GM23338 (cell line): ENCODE measurements at regions not wholly inside any gene's neighbourhood (a gene's known extent, or its start where the extent isn't known, plus 50 kb on each side); places are given as distances from the start of the nearest gene placed in this dataset.

Source experiments
- ATAC-seq: fragments of 200-7000 bp; cut with Tn5 transposase; 3 replicates; pipeline ENCODE4 v1.9.1; 2020
- DNase-seq: peaks from one replicate; pipeline ENCODE4 v3.0.0-alpha.2; 2015; ENCODE audit warnings: low spot score
- H2AFZ ChIP-seq: fragments of 200-600 bp; sonication (generic); 2 replicates; pipeline ENCODE4 v1.8.0; 2016; ENCODE audit warnings: antibody characterized with exemption, mild to moderate bottlenecking, moderate library complexity
- H3F3A ChIP-seq: fragments of 200-600 bp; sonication (generic); replicated peaks from 2 replicates; pipeline ENCODE4 v1.8.0; 2017; ENCODE audit warnings: antibody characterized with exemption, mixed run types, low read depth
- H3K27ac ChIP-seq: fragments of 200-600 bp; sonication (generic); 2 replicates; pipeline ENCODE4 v1.6.1; 2016; ENCODE audit warnings: low read depth
- H3K27me3 ChIP-seq: fragments of 200-600 bp; sonication (generic); 2 replicates; pipeline ENCODE4 v1.8.0; 2016; ENCODE audit warnings: mild to moderate bottlenecking, mixed run types, moderate library complexity; ENCODE audit not compliant: insufficient read depth
- H3K36me3 ChIP-seq: fragments of 200-600 bp; sonication (generic); 2 replicates; pipeline ENCODE4 v1.8.0; 2016; ENCODE audit warnings: mild to moderate bottlenecking; ENCODE audit not compliant: insufficient read depth
- H3K4me1 ChIP-seq: fragments of 200-600 bp; sonication (generic); 2 replicates; pipeline ENCODE4 v1.8.0; 2016; ENCODE audit warnings: mild to moderate bottlenecking, moderate library complexity; ENCODE audit not compliant: insufficient read depth
- H3K4me2 ChIP-seq: fragments of 200-600 bp; sonication (generic); 2 replicates; pipeline ENCODE4 v1.7.1; 2017; ENCODE audit warnings: mixed run types
- H3K4me3 ChIP-seq: fragments of 200-600 bp; sonication (generic); 2 replicates; pipeline ENCODE4 v1.6.1; 2016; ENCODE audit warnings: mixed run types
- H3K79me2 ChIP-seq: fragments of 200-600 bp; sonication (generic); replicated peaks from 2 replicates; pipeline ENCODE4 v1.8.0; 2017; ENCODE audit warnings: mild to moderate bottlenecking; ENCODE audit not compliant: insufficient read depth
- H3K9me2 ChIP-seq: fragments of 200-600 bp; sonication (generic); 2 replicates; pipeline ENCODE4 v1.8.0; 2017; ENCODE audit not compliant: insufficient read depth
- H4K20me1 ChIP-seq: fragments of 200-600 bp; sonication (generic); replicated peaks from 2 replicates; pipeline ENCODE4 v1.8.0; 2017; ENCODE audit warnings: mild to moderate bottlenecking; ENCODE audit not compliant: insufficient read depth
- H3K27ac Mint-ChIP-seq: 2 replicates; pipeline ENCODE4 v1.8.0; 2020; ENCODE audit warnings: inconsistent platforms, mild to moderate bottlenecking, moderate library complexity, mixed read lengths
- H3K27me3 Mint-ChIP-seq: 3 replicates; pipeline ENCODE4 v1.8.0; 2022; ENCODE audit warnings: low read depth, mild to moderate bottlenecking, moderate library complexity, mixed read lengths, inconsistent platforms; ENCODE audit not compliant: insufficient read depth, poor library complexity
- H3K36me3 Mint-ChIP-seq: 3 replicates; pipeline ENCODE4 v1.8.0; 2021; ENCODE audit warnings: low read depth, mild to moderate bottlenecking, inconsistent platforms, moderate library complexity, mixed read lengths
- H3K4me1 Mint-ChIP-seq: 3 replicates; pipeline ENCODE4 v1.8.0; 2020; ENCODE audit warnings: mild to moderate bottlenecking, inconsistent platforms, mixed read lengths
- H3K4me3 Mint-ChIP-seq: 3 replicates; pipeline ENCODE4 v1.8.0; 2021; ENCODE audit warnings: moderate library complexity, mild to moderate bottlenecking, inconsistent platforms, mixed read lengths
- H3K9me3 Mint-ChIP-seq: 3 replicates; pipeline ENCODE4 v1.8.0; 2020; ENCODE audit warnings: moderate library complexity, mild to moderate bottlenecking, inconsistent platforms, mixed read lengths
- CREB1 ChIP-seq: fragments of 250-450 bp; sonication (Bioruptor Pico); IDR thresholded peaks from 2 replicates; pipeline ENCODE4 v1.5.0; 2020; ENCODE audit warnings: low read depth, mild to moderate bottlenecking, moderate library complexity
- EZH2 ChIP-seq: fragments of 200-600 bp; sonication (generic); IDR thresholded peaks from one replicate; pipeline ENCODE4 v1.8.0; 2017; ENCODE audit warnings: antibody characterized with exemption, mild to moderate bottlenecking, low read depth; ENCODE audit not compliant: unreplicated experiment
- EZH2phosphoT487 ChIP-seq: fragments of 200-600 bp; sonication (generic); IDR thresholded peaks from one replicate; pipeline ENCODE4 v1.8.1; 2018; ENCODE audit warnings: antibody characterized with exemption; ENCODE audit not compliant: unreplicated experiment
- JUNB ChIP-seq: IDR thresholded peaks from one replicate; pipeline ENCODE4 v1.6.1; 2016; ENCODE audit warnings: antibody characterized with exemption; ENCODE audit not compliant: unreplicated experiment
- NANOG ChIP-seq: IDR thresholded peaks from 2 replicates; pipeline ENCODE4 v1.6.1; 2016; ENCODE audit warnings: antibody characterized with exemption, borderline replicate concordance
- POLR2AphosphoS5 ChIP-seq: IDR thresholded peaks from 2 replicates; pipeline ENCODE4 v1.6.1; 2016; ENCODE audit warnings: antibody characterized with exemption, low read depth
- STAT1 ChIP-seq: IDR thresholded peaks from one replicate; pipeline ENCODE4 v1.6.1; 2016; ENCODE audit warnings: antibody characterized with exemption; ENCODE audit not compliant: unreplicated experiment
- ZNF114 ChIP-seq: fragments of 250-450 bp; sonication (Bioruptor Pico); IDR thresholded peaks from 2 replicates; pipeline ENCODE4 v1.5.0; 2020; ENCODE audit warnings: mild to moderate bottlenecking, moderate library complexity
- ZNF331 ChIP-seq: fragments of 250-450 bp; sonication (Bioruptor Pico); IDR thresholded peaks from 2 replicates; pipeline ENCODE4 v1.5.0; 2020; ENCODE audit warnings: low read depth, mild to moderate bottlenecking, moderate library complexity
- TF ChIP-seq, protein P1 (sequence below): fragments of 250-450 bp; sonication (Bioruptor Pico); IDR thresholded peaks from 2 replicates; pipeline ENCODE4 v1.5.0; 2020; ENCODE audit warnings: mild to moderate bottlenecking, moderate library complexity
- TF ChIP-seq, protein P2 (sequence below): IDR thresholded peaks from one replicate; pipeline ENCODE4 v1.6.1; 2018; ENCODE audit warnings: antibody characterized with exemption; ENCODE audit not compliant: unreplicated experiment
- TF ChIP-seq, protein P3 (sequence below): IDR thresholded peaks from 2 replicates; pipeline ENCODE4 v1.6.1; 2016; ENCODE audit warnings: antibody characterized with exemption
- TF ChIP-seq, protein P4 (sequence below), 2 experiments: fragments of 200-600 bp in 1 of 2; sonication (generic) in 1 of 2; conservative IDR thresholded peaks; 2 replicates each; pipeline versions ENCODE4 v1.5.1 to v1.6.1; 2016 to 2017; ENCODE audit warnings: antibody characterized with exemption in 2 of 2, low read depth in 2 of 2, mild to moderate bottlenecking in 2 of 2, moderate library complexity in 1 of 2

DNA sequence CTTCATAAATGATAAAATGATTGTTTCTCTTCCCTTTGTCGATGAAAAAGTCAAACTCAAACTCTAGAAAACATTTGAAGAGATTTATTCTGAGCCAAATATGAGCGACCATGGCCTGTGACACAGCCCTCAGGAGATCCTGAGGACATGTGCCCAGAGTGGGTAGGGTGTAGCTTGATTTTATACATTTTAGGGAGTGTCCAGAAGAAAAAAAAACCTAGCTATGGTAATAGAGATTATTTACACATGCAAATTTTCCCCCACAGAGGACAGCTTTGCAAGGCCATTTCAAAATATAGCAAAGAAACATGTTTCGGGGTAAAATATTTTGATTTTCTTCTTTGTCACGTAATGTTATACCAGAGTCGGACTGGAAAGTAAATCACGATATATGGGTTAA is 92.4 kb upstream of the TRIB2 start:
- H3K4me1 ChIP-seq: peaks cover 21% of the 10 kb centered on the region
- H3K79me2 ChIP-seq: no peaks in the 10 kb centered on the region
- Mint-ChIP-seq H3K9me3 (peaks cover 24% of the 10 kb centered on the region), H3K36me3 (peaks cover 20% of the 10 kb centered on the region), H3K27ac (no peak overlapping the region), H3K4me1 (peaks cover 32% of the 10 kb centered on the region), H3K27me3 (peaks cover 6% of the 10 kb centered on the region), H3K4me3 (no peak overlapping the region)
- H3K4me2 ChIP-seq: 0 out of 2 replicates have a peak overlapping the region, but pooled peaks have one; percentile 23
- H3K9me2 ChIP-seq: peaks cover 5% of the 10 kb centered on the region; the same call in 1 of the 2 replicates
- DNase-seq (no peak), ATAC-seq (no peak)
- H4K20me1 ChIP-seq: no peaks in the 10 kb centered on the region
- H3K27ac ChIP-seq: peak overlapping the region; percentile 34
- no peak overlapping the region for H3K4me3 ChIP-seq
- H2AFZ ChIP-seq: no peak overlapping the region
- no peak for TF ChIP-seq NANOG
- TF ChIP-seq, protein P1, sequence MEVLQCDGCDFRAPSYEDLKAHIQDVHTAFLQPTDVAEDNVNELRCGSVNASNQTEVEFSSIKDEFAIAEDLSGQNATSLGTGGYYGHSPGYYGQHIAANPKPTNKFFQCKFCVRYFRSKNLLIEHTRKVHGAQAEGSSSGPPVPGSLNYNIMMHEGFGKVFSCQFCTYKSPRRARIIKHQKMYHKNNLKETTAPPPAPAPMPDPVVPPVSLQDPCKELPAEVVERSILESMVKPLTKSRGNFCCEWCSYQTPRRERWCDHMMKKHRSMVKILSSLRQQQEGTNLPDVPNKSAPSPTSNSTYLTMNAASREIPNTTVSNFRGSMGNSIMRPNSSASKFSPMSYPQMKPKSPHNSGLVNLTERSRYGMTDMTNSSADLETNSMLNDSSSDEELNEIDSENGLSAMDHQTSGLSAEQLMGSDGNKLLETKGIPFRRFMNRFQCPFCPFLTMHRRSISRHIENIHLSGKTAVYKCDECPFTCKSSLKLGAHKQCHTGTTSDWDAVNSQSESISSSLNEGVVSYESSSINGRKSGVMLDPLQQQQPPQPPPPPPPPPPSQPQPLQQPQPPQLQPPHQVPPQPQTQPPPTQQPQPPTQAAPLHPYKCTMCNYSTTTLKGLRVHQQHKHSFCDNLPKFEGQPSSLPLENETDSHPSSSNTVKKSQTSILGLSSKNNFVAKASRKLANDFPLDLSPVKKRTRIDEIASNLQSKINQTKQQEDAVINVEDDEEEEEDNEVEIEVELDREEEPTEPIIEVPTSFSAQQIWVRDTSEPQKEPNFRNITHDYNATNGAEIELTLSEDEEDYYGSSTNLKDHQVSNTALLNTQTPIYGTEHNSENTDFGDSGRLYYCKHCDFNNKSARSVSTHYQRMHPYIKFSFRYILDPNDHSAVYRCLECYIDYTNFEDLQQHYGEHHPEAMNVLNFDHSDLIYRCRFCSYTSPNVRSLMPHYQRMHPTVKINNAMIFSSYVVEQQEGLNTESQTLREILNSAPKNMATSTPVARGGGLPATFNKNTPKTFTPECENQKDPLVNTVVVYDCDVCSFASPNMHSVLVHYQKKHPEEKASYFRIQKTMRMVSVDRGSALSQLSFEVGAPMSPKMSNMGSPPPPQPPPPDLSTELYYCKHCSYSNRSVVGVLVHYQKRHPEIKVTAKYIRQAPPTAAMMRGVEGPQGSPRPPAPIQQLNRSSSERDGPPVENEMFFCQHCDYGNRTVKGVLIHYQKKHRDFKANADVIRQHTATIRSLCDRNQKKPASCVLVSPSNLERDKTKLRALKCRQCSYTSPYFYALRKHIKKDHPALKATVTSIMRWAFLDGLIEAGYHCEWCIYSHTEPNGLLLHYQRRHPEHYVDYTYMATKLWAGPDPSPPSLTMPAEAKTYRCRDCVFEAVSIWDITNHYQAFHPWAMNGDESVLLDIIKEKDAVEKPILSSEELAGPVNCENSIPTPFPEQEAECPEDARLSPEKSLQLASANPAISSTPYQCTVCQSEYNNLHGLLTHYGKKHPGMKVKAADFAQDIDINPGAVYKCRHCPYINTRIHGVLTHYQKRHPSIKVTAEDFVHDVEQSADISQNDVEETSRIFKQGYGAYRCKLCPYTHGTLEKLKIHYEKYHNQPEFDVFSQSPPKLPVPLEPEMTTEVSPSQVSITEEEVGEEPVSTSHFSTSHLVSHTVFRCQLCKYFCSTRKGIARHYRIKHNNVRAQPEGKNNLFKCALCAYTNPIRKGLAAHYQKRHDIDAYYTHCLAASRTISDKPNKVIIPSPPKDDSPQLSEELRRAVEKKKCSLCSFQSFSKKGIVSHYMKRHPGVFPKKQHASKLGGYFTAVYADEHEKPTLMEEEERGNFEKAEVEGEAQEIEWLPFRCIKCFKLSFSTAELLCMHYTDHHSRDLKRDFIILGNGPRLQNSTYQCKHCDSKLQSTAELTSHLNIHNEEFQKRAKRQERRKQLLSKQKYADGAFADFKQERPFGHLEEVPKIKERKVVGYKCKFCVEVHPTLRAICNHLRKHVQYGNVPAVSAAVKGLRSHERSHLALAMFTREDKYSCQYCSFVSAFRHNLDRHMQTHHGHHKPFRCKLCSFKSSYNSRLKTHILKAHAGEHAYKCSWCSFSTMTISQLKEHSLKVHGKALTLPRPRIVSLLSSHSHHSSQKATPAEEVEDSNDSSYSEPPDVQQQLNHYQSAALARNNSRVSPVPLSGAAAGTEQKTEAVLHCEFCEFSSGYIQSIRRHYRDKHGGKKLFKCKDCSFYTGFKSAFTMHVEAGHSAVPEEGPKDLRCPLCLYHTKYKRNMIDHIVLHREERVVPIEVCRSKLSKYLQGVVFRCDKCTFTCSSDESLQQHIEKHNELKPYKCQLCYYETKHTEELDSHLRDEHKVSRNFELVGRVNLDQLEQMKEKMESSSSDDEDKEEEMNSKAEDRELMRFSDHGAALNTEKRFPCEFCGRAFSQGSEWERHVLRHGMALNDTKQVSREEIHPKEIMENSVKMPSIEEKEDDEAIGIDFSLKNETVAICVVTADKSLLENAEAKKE (CRISPR knock-in tag): no peak
- no peak for TF ChIP-seq POLR2AphosphoS5
- no peak for TF ChIP-seq JUNB
- no peak for TF ChIP-seq CREB1 (CRISPR knock-in tag)
- no peak for TF ChIP-seq ZNF331 (CRISPR knock-in tag)
- TF ChIP-seq, protein P2, sequence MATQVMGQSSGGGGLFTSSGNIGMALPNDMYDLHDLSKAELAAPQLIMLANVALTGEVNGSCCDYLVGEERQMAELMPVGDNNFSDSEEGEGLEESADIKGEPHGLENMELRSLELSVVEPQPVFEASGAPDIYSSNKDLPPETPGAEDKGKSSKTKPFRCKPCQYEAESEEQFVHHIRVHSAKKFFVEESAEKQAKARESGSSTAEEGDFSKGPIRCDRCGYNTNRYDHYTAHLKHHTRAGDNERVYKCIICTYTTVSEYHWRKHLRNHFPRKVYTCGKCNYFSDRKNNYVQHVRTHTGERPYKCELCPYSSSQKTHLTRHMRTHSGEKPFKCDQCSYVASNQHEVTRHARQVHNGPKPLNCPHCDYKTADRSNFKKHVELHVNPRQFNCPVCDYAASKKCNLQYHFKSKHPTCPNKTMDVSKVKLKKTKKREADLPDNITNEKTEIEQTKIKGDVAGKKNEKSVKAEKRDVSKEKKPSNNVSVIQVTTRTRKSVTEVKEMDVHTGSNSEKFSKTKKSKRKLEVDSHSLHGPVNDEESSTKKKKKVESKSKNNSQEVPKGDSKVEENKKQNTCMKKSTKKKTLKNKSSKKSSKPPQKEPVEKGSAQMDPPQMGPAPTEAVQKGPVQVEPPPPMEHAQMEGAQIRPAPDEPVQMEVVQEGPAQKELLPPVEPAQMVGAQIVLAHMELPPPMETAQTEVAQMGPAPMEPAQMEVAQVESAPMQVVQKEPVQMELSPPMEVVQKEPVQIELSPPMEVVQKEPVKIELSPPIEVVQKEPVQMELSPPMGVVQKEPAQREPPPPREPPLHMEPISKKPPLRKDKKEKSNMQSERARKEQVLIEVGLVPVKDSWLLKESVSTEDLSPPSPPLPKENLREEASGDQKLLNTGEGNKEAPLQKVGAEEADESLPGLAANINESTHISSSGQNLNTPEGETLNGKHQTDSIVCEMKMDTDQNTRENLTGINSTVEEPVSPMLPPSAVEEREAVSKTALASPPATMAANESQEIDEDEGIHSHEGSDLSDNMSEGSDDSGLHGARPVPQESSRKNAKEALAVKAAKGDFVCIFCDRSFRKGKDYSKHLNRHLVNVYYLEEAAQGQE: no peak
- no peak for TF ChIP-seq EZH2
- TF ChIP-seq, protein P3, sequence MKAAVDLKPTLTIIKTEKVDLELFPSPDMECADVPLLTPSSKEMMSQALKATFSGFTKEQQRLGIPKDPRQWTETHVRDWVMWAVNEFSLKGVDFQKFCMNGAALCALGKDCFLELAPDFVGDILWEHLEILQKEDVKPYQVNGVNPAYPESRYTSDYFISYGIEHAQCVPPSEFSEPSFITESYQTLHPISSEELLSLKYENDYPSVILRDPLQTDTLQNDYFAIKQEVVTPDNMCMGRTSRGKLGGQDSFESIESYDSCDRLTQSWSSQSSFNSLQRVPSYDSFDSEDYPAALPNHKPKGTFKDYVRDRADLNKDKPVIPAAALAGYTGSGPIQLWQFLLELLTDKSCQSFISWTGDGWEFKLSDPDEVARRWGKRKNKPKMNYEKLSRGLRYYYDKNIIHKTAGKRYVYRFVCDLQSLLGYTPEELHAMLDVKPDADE: no peak
- no peak for TF ChIP-seq EZH2phosphoT487
- no peak for TF ChIP-seq STAT1
- TF ChIP-seq ZNF114: no peak
- TF ChIP-seq, protein P4, sequence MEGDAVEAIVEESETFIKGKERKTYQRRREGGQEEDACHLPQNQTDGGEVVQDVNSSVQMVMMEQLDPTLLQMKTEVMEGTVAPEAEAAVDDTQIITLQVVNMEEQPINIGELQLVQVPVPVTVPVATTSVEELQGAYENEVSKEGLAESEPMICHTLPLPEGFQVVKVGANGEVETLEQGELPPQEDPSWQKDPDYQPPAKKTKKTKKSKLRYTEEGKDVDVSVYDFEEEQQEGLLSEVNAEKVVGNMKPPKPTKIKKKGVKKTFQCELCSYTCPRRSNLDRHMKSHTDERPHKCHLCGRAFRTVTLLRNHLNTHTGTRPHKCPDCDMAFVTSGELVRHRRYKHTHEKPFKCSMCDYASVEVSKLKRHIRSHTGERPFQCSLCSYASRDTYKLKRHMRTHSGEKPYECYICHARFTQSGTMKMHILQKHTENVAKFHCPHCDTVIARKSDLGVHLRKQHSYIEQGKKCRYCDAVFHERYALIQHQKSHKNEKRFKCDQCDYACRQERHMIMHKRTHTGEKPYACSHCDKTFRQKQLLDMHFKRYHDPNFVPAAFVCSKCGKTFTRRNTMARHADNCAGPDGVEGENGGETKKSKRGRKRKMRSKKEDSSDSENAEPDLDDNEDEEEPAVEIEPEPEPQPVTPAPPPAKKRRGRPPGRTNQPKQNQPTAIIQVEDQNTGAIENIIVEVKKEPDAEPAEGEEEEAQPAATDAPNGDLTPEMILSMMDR (conservative IDR thresholded peaks at IDR 0.05; ENCODE audit: low read depth in 2 of 2): no peak
- no peaks in the 10 kb centered on the region for H3K27me3 ChIP-seq
- H3K36me3 ChIP-seq: no peaks in the 10 kb centered on the region
- H3F3A ChIP-seq: 0 out of 2 replicates have a peak, but pooled peaks cover 2% of the 10 kb centered on the region
